ENCODE measurements at regions not wholly inside any gene's neighbourhood (a gene's known extent, or its start where the extent isn't known, plus 50 kb on each side); places are given as distances from the start of the nearest gene placed in this dataset.
"Not testable (repeated sequence)": the region's sequence is repeated elsewhere in the genome, so short reads cannot be mapped to it uniquely, and the experiment has no call there.

DNA sequence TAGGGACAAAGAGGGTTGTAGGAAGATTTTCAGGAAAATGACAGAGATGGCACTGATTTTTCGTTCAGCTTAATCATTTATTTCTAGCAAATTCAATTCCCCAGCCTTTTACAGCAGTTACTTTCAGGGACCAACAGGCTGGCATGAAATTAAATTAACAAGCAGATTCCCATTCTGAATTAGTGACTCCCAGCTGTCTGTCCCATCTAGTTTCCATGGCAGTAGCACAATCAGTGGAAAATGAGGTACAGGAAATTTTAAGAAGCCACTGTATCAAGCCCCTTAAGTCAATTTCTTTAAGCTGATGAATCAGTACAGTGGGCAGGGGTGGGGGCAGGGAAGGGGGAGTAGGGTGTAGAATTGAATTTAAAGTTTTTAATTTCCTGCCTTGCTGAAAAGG is 121.1 kb upstream of the TEX13C start:
- DNase-seq (ENCODE audit: low spot score) = no peak

DNA sequence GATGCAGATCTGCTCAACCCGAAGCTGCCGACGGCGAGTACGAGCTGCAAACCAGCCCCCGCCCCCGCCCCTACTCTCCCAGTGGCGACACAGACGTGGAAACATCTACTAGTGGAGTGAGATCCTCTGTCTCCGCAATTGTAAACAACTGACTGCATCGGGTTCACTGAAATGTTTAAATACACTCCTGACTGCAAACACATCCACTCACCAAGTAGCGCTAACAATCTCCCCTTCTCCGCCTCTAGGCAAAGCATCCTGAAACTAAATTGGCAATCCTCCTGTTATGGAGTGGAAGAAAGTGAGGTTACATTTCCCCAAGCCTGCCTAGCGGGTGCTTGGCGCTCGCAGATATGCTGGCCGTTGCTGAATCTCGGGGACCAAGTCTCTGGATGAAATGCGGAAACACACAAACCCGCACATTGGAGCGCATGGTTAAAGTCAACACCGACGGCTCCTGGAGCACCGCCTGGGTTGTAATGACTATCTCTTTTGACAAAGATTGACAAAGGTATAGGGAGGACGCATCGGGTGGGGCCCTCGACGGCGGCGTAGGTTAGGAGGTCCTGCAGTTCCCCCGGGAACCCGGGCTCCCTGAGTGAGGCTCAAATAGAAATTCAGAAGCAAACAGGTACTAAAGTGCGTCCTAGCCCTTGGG is 117.0 kb upstream of the TEX13C start:
- no peak for DNase-seq (ENCODE audit: low spot score)

DNA sequence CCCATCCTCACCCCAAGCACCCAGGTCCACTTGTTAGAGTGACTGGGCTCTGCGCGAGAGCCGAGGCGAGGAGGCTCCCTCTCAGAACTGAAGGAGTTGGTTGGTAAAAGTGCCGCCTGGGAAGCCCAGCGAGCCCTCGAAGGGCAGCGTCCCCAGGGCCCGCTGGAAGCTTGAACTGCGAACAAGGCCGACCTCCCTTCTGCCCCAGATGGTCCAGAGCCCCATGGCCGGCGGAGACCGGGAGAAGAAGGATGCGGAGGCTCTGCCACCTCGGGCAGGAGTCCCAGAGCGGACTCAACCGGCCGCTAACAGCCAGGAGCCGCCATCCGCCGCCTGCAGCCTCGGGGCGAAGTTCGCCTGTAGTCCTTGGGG is 116.3 kb upstream of the TEX13C start:
- no peak for DNase-seq (ENCODE audit: low spot score)

DNA sequence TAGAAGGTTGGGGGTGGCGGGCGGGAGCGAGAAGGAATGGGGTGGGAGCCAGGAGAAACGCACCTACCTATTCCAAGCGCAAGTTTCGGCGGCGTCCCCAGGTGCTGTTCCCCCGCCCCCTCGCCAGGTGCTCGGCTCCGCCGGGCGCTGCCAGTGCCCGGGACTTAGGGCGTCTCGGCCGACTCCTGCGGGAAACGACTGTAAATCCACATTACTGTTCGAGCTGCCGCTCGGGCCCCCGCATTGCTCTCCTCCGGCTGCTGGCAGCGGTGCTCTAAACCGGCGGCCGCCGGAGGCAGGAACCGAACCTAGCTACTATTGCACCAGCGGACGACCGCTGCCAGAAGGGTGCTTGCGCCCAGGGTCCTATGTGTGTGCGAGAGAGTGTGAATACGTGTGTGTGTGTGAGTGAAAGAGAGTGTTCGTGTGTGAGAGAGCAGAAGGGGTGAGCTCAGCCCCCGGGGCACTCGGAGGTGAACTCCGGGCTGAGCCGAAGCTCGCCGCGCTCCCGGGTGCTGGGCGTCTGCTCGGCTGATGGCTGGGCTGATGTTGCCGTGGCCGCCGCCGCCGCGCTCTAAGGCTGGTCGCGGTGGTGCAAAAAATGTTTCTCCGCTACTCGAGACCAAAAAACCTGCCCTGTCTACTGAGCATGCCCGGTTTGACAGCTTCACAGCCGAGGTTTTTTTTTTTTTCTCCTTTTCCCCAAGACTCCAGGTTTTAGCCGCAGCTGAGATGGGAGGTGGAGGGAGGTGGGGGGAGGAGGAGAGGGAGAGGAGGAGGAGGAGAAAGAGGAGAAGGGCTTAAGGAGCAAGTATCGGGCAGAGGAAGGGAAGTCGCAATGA is 115.7 kb upstream of the TEX13C start:
- peak; percentile 79 for DNase-seq (ENCODE audit: low spot score)

DNA sequence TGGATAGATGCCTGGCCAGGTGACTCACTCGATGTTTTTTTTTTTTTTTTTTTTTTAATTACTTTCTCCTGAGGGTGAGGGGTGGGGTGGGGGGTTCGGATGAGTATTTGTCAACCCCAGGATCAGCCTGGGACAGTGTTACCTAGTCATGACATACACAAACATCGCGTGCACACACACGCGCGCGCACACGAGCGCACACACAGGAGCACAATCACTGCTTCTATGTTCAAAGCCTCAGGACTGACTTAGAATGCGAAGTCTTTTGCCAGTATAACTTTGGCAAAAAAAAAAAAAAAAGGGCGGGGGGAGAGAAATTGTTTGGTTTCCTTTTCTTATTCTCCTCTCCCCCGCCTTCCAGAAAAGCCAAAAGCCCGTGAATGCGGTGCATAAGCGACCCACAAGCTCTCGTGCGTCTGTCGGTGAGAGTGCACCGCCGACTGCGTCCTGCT is 115.0 kb upstream of the TEX13C start:
- DNase-seq (ENCODE audit: low spot score) = peak; percentile 21

DNA sequence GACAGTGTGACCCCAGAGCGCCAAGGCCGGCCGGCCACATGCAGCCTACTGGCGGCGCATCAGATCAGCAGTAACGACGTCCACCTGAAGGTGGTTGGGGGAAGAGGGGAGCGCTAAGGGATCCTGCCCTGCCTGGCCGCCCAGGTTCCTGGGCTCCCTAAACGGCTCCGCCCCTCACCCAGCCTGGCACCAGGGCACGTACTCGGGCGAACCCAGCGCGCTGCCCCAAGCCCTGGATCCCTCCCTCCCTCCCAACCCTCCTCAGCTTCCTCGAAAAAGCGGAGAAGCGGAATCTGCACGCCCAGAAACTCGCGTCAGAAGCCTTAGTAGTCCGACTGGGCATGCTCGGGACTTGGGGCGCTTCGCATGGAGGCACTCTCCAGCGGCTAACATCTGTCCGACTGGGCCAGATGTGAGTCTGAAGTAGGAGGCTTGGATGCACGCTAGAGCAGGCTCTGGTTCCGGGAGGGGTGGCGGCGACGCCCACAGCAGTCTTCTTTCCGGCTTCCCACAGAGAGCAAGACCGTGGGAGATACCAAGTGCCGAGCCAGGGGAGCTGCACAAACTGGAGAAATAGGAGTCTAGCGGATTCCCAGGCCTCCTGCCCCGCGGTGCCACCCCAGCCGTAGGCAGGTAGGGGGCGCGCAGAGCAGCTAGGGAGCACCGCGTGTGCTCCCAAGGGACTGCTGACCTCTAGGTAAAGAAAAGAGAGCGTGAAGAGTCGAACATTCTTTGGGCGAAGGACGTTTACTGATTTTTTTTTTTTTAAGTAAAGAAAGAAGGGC is 114.3 kb upstream of the TEX13C start:
- peak; percentile 89 for DNase-seq (ENCODE audit: low spot score)

DNA sequence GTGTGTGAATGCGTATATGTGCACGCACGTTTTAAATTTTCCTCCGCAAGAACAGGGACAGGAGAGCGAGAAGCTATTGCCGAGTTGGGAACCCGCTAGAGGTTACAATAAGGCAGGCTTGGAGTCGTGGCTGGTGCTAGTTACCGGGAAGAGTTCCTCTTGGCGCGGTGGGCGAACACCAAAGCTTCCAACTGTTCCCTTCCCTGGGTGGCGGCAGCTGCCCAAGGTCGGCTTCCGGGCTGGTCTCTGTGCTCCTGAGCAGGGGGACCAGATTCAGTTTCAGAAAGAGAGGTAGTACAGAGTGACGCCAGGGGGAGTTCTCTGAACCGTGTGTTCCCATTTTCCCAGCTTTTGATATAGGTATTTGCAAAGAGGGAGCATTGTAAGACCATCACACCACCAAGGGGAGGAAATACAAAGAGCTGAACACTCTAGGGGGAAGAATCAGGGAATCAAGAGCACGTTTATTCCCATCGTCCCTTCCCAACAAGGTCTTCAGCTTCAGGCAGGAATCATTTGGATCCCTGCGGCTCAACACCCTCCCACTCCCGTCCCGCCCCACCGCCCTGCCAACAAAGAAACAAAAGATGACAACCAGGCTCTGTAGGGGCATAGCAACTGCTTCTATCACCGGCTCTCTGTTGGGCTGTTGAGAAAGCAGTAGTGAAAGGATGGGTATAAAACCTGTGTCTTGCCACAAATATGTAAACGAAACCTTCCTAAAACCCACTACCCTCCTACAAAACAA is 113.6 kb upstream of the TEX13C start:
- peak; percentile 56 for DNase-seq (ENCODE audit: low spot score)

DNA sequence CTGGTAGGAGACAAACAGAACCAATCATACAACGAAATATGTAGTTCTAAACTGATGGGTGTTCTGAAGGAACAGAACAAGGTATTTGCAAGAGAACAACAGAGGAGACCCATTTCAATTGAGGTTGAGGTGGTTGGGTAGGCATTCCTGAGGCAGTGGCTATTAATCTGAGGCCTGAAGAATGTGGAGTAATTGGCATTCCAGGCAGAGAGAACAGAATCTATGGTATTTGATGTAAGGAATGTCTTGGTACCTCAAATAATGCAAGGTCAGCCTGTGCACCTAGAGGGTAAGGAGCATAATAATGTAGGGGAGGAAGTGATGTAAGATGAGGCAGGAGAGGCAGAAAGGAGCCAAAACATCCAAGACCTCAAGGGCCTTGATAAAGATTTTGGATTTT is 109.5 kb upstream of the TEX13C start:
- no peak for DNase-seq (ENCODE audit: low spot score)

DNA sequence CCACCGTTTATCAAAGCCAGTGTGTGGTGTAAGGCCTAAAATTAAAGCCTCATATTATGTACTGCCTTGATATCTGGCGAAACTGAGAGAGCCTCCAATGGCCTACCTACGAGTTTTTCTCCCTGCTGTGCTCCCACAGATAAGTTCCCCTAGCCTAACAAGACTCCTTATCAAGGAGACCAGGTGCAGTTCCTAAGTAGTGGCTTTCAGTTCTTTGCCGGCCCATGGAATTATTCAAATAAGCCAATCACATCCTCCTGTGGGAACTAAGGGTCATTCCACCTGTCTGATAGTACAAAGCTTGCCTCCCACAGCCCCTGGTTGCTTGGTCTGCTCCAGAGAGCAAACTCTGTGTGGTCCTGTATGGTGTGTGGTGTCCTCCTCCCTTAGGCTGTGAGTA is 99.8 kb upstream of the TEX13C start:
- DNase-seq (ENCODE audit: low spot score) = no peak

DNA sequence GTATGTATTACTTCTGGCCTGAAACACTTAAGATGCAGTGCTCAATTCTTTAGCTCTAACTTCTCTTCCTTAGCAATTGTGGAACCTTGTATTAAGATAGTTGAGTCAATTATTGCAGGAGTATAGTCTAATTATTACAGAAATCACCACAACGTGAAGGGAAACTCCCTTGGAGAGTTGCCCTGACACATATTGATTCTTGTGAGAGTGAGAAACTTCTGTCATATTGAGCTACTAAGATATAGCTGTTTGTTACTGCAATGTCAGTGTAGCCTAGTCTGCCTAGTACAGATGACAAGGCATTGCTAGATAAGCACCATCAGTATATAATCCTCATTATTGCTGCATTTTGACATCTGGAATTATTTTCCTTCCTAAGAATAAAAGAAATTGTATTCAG is 82.7 kb upstream of the TEX13C start:
- DNase-seq (ENCODE audit: low spot score) = no peak

DNA sequence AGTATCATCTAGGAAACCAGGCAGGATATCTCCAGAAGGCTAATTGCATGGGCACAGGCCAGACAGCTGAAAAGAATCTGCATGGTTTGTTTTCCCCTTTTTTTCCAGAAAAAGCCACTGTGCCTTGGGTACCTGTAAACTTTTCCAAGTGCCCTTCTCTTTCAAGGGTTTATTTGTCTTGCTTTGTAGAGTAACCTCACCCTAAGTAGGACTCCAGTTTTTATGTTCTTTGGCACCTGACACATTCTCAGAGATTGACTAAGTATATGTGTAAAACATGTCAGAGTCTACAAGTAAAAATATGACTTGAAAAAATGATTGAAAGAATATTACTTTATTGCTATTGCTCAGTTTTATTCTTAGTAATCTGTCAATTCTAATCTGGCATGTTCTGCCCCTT is 70.7 kb upstream of the TEX13C start:
- DNase-seq (ENCODE audit: low spot score) = no peak

DNA sequence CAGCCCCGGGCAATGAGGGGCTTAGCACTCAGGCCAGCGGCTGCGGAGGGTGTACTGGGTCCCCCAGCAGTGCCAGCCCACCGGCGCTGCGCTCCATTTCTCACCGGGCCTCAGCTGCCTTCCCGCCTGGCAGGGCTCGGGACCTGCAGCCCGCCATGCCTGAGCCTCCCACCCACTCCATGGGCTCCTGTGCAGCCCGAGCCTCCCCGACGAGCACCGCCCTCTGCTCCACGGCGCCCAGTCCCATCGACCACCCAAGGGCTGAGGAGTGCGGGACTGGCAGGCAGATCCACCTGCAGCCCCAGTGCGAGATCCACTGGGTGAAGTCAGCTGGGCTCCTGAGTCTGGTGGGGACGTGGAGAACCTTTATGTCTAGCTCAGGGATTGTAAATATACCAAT is 63.9 kb upstream of the TEX13C start:
- DNase-seq (ENCODE audit: low spot score) = not testable (repeated sequence)

DNA sequence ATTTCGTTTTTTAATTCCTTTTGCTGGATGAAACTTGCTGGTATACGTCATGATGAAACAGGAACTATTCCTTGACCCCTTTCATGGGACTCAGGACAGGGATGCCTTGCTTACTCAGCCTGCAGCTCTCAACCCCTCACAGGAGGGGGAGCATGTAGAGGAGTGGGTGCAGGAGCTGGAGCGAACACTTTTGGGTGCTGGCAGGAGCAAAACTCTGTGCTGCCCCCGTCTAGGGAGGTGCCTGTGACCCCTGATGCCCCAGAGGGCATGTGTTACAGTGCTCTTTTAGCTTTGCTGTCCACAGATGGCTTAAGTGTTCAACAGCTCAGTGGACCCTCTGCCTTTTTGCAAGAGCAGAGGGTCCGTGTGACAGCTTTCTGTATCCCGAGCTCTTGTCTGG is 56.8 kb upstream of the TEX13C start:
- no peak for DNase-seq (ENCODE audit: low spot score)

DNA sequence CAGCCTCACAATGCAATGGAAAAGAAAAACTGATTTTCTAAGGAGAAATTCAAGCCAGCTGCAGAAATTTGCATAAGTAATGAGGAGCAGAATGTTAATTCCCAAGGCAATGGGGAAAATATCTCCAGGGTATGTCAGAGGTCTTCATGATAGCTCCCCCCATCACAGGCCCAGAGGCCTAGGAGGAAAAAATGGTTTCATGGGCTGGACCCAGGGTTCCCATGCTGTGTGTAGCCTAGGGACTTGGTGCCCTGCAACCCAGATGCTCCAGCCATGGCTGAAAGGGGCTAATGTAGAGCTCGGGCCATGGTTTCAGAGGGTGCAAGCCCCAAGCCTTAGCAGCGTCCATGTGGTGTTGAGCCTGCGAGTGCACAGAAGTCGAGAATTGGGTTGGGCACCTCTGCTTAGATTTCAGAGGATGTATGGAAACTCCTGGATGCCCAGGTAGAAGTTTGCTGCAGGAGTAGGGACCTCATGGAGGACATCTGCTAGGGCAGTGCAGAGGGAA is 53.5 kb upstream of the TEX13C start:
- no peak for DNase-seq (ENCODE audit: low spot score)
